ENCODE measurements at regions not wholly inside any gene's neighbourhood (a gene's known extent, or its start where the extent isn't known, plus 50 kb on each side); places are given as distances from the start of the nearest gene placed in this dataset.
"Not testable (repeated sequence)": the region's sequence is repeated elsewhere in the genome, so short reads cannot be mapped to it uniquely, and the experiment has no call there.

DNA sequence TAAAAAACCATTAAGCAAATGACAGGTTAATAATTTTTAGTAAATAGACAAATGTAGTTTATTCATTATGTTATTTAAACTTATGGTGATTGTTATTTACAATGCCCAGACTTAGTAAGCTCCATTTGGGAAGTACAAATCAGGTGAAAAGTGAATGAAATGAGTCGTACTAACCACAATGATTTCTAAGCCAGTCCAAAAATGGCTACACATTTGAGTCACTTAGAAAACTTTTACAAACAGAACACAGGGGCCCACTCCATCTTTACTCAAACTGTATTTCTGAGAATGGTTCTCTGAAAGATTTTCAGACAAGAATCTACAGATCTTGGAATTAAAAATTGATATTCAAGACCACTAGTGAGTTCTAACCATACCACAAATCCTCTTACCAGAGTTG, 653.3 kb upstream of the MIS18BP1 start:
- Histone ChIP-seq H3K9ac (ENCODE audit: low read length) (no peak overlapping the region), H3K4me3 (ENCODE audit: low read length) (no peak overlapping the region), H3K4me1 (ENCODE audit: control insufficient read depth, insufficient read depth, low read length) (no peaks in the 10 kb centered on the region), H3K36me3 (ENCODE audit: control insufficient read depth, insufficient read depth, low read length, severe bottlenecking) (no peaks in the 10 kb centered on the region), H3K27me3 (replicated peaks; ENCODE audit: control insufficient read depth, insufficient read depth, low read length) (no peaks in the 10 kb centered on the region), H3K9me3 (ENCODE audit: control insufficient read depth, low read length) (no peaks in the 10 kb centered on the region)
- no peak for DNase-seq (ENCODE audit: low read depth)

DNA sequence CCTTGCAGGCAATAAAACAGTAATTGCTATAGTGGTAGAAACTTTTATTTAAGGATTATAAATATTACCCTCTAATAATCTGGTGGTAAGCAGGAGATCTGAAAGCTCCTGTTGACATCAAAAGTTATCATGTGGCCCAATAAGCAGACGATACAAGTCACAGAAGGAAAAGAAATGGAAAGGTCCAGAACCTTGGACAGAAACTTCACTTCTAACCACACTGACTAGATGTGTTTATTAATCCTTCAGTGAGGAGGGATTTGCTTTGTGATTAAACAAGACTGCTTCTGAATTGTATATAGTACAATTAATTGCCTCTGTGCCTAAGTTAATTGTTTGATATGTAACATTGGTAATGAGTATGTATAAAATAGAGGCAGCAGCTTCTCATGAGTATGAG, 652.7 kb upstream of the MIS18BP1 start:
- no peaks in the 10 kb centered on the region for H3K9me3 ChIP-seq (ENCODE audit: control insufficient read depth, low read length)

DNA sequence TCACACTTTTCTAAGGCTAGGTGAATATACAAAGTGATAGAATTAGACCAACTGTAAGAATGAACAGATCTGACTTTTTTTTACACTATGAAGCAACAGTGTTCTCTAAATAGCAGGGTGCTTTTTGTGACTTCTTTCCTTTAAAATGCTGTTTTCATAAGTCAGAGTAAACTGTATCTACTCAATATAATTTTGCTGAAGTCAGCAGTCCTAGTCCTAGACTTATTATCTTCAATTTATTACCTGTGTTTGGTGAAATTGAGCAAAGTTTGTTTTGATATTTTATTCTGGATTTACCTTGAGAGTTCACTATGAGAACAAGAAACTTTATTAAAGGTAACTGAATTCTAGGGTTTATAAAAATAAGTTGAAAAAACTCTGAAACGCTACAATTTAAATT, 651.3 kb upstream of the MIS18BP1 start:
- no peaks in the 10 kb centered on the region for H3K27me3 ChIP-seq (replicated peaks; ENCODE audit: control insufficient read depth, insufficient read depth, low read length)
- H3K4me3 ChIP-seq (ENCODE audit: low read length) = no peak overlapping the region
- H3K9ac ChIP-seq (ENCODE audit: low read length) = no peak overlapping the region
- no peaks in the 10 kb centered on the region for H3K9me3 ChIP-seq (ENCODE audit: control insufficient read depth, low read length)
- DNase-seq (ENCODE audit: low read depth) = no peak
- no peaks in the 10 kb centered on the region for H3K36me3 ChIP-seq (ENCODE audit: control insufficient read depth, insufficient read depth, low read length, severe bottlenecking)
- no peaks in the 10 kb centered on the region for H3K4me1 ChIP-seq (ENCODE audit: control insufficient read depth, insufficient read depth, low read length)

More for the DNA sequence above, 652.7 kb upstream of the MIS18BP1 start:
- DNase-seq (ENCODE audit: low read depth) = no peak
- no peaks in the 10 kb centered on the region for H3K4me1 ChIP-seq (ENCODE audit: control insufficient read depth, insufficient read depth, low read length)
- no peaks in the 10 kb centered on the region for H3K27me3 ChIP-seq (replicated peaks; ENCODE audit: control insufficient read depth, insufficient read depth, low read length)
- H3K36me3 ChIP-seq (ENCODE audit: control insufficient read depth, insufficient read depth, low read length, severe bottlenecking) = no peaks in the 10 kb centered on the region
- H3K9ac ChIP-seq (ENCODE audit: low read length) = no peak overlapping the region
- no peak overlapping the region for H3K4me3 ChIP-seq (ENCODE audit: low read length)

- DNase-seq (ENCODE audit: low read depth) = no peak
- Histone ChIP-seq H3K9me3 (ENCODE audit: control insufficient read depth, low read length) (no peaks in the 10 kb centered on the region), H3K27me3 (replicated peaks; ENCODE audit: control insufficient read depth, insufficient read depth, low read length) (no peaks in the 10 kb centered on the region), H3K4me3 (ENCODE audit: low read length) (no peak overlapping the region), H3K4me1 (ENCODE audit: control insufficient read depth, insufficient read depth, low read length) (no peaks in the 10 kb centered on the region), H3K9ac (ENCODE audit: low read length) (no peak overlapping the region), H3K36me3 (ENCODE audit: control insufficient read depth, insufficient read depth, low read length, severe bottlenecking) (no peaks in the 10 kb centered on the region)
These were observed 649.2 kb upstream of the MIS18BP1 start for GRCh38 chr14:45902241-45902640.

- no peaks in the 10 kb centered on the region for H3K27me3 ChIP-seq (replicated peaks; ENCODE audit: control insufficient read depth, insufficient read depth, low read length)
- DNase-seq (ENCODE audit: low read depth) = no peak
- no peaks in the 10 kb centered on the region for H3K4me1 ChIP-seq (ENCODE audit: control insufficient read depth, insufficient read depth, low read length)
- no peak overlapping the region for H3K9ac ChIP-seq (ENCODE audit: low read length)
- H3K4me3 ChIP-seq (ENCODE audit: low read length) = no peak overlapping the region
- no peaks in the 10 kb centered on the region for H3K36me3 ChIP-seq (ENCODE audit: control insufficient read depth, insufficient read depth, low read length, severe bottlenecking)
- peaks cover 3% of the 10 kb centered on the region for H3K9me3 ChIP-seq (ENCODE audit: control insufficient read depth, low read length)
These were observed 644.4 kb upstream of the MIS18BP1 start for GRCh38 chr14:45897439-45897838.

- Histone ChIP-seq H3K27me3 (replicated peaks; ENCODE audit: control insufficient read depth, insufficient read depth, low read length) (no peaks in the 10 kb centered on the region), H3K9ac (ENCODE audit: low read length) (no peak overlapping the region), H3K4me3 (ENCODE audit: low read length) (no peak overlapping the region)
These were observed 640.1 kb upstream of the MIS18BP1 start for GRCh38 chr14:45893127-45893526.

GRCh38 chr14:45891417-45892080, 638.5 kb upstream of the MIS18BP1 start:
- DNase-seq (ENCODE audit: low read depth) = no peak
- Histone ChIP-seq H3K4me1 (ENCODE audit: control insufficient read depth, insufficient read depth, low read length) (no peaks in the 10 kb centered on the region), H3K9ac (ENCODE audit: low read length) (no peak overlapping the region), H3K9me3 (ENCODE audit: control insufficient read depth, low read length) (peaks cover 3% of the 10 kb centered on the region), H3K4me3 (ENCODE audit: low read length) (no peak overlapping the region), H3K27me3 (replicated peaks; ENCODE audit: control insufficient read depth, insufficient read depth, low read length) (no peaks in the 10 kb centered on the region), H3K36me3 (ENCODE audit: control insufficient read depth, insufficient read depth, low read length, severe bottlenecking) (no peaks in the 10 kb centered on the region)

More at GRCh38 chr14:45893127-45893526, 640.1 kb upstream of the MIS18BP1 start:
- no peaks in the 10 kb centered on the region for H3K36me3 ChIP-seq (ENCODE audit: control insufficient read depth, insufficient read depth, low read length, severe bottlenecking)
- no peaks in the 10 kb centered on the region for H3K4me1 ChIP-seq (ENCODE audit: control insufficient read depth, insufficient read depth, low read length)
- H3K9me3 ChIP-seq (ENCODE audit: control insufficient read depth, low read length) = peaks cover 3% of the 10 kb centered on the region
- no peak for DNase-seq (ENCODE audit: low read depth)

DNA sequence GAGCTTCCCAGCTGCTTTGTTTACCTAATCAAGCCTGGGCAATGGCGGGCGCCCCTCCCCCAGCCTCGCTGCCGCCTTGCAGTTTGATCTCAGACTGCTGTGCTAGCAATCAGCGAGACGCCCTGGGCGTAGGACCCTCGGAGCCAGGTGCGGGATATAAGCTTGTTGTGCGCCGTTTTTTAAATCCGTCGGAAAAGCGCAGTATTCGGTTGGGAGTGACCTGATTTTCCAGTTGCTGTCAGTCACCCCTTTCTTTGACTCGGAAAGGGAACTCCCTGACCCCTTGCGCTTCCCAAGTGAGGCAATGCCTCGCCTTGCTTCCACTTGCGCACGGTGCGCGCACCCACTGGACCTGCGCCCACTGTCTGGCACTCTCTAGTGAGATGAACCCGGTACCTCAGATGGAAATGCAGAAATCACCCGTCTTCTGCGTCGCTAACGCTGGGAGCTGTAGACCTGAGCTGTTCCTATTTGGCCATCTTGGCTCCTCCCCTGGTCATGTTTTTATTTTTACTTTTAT, 635.8 kb upstream of the MIS18BP1 start:
- not testable (repeated sequence) for DNase-seq (ENCODE audit: low read depth); H3K36me3 ChIP-seq (ENCODE audit: control insufficient read depth, insufficient read depth, low read length, severe bottlenecking)

DNA sequence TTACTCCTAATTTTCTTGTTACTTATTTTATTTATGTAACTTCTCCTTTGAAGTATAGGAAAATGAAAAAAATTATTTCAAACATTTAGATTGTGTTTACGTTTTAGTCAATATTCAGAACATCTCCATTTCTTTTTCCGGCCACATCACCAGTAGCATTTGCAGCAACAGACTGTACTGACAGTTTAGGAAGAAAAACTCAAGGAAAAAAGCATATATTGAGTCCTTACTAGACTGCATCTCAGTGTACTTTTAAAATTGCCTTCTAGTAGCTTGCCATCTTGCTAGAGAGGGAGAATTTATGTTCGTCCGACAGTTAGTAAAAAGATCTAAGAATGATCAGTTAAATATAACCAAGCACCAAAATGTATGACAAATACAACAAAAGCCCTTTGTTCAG, 625.0 kb upstream of the MIS18BP1 start:
- H3K9ac ChIP-seq (ENCODE audit: low read length) = no peak overlapping the region
- H3K36me3 ChIP-seq (ENCODE audit: control insufficient read depth, insufficient read depth, low read length, severe bottlenecking) = no peaks in the 10 kb centered on the region
- no peak for DNase-seq (ENCODE audit: low read depth)
- no peaks in the 10 kb centered on the region for H3K9me3 ChIP-seq (ENCODE audit: control insufficient read depth, low read length)
- no peaks in the 10 kb centered on the region for H3K4me1 ChIP-seq (ENCODE audit: control insufficient read depth, insufficient read depth, low read length)
- H3K27me3 ChIP-seq (replicated peaks; ENCODE audit: control insufficient read depth, insufficient read depth, low read length) = no peaks in the 10 kb centered on the region
- no peak overlapping the region for H3K4me3 ChIP-seq (ENCODE audit: low read length)

More for the DNA sequence above, 635.8 kb upstream of the MIS18BP1 start:
- not testable (repeated sequence) for H3K27me3 ChIP-seq (replicated peaks; ENCODE audit: control insufficient read depth, insufficient read depth, low read length); H3K4me3 ChIP-seq (ENCODE audit: low read length); H3K9me3 ChIP-seq (ENCODE audit: control insufficient read depth, low read length); H3K4me1 ChIP-seq (ENCODE audit: control insufficient read depth, insufficient read depth, low read length); H3K9ac ChIP-seq (ENCODE audit: low read length)

GRCh38 chr14:45868863-45869262, 615.9 kb upstream of the MIS18BP1 start:
- Histone ChIP-seq H3K9ac (ENCODE audit: low read length) (no peak overlapping the region), H3K9me3 (ENCODE audit: control insufficient read depth, low read length) (peaks cover 12% of the 10 kb centered on the region), H3K4me3 (ENCODE audit: low read length) (no peak overlapping the region), H3K27me3 (replicated peaks; ENCODE audit: control insufficient read depth, insufficient read depth, low read length) (no peaks in the 10 kb centered on the region), H3K36me3 (ENCODE audit: control insufficient read depth, insufficient read depth, low read length, severe bottlenecking) (no peaks in the 10 kb centered on the region), H3K4me1 (ENCODE audit: control insufficient read depth, insufficient read depth, low read length) (no peaks in the 10 kb centered on the region)
- no peak for DNase-seq (ENCODE audit: low read depth)

GRCh38 chr14:45868377-45868776, 615.4 kb upstream of the MIS18BP1 start:
- DNase-seq (ENCODE audit: low read depth) = no peak
- Histone ChIP-seq H3K4me1 (ENCODE audit: control insufficient read depth, insufficient read depth, low read length) (no peaks in the 10 kb centered on the region), H3K9me3 (ENCODE audit: control insufficient read depth, low read length) (peaks cover 12% of the 10 kb centered on the region), H3K9ac (ENCODE audit: low read length) (no peak overlapping the region), H3K36me3 (ENCODE audit: control insufficient read depth, insufficient read depth, low read length, severe bottlenecking) (no peaks in the 10 kb centered on the region), H3K27me3 (replicated peaks; ENCODE audit: control insufficient read depth, insufficient read depth, low read length) (no peaks in the 10 kb centered on the region), H3K4me3 (ENCODE audit: low read length) (no peak overlapping the region)
